ENCODE measurements at regions not wholly inside any gene's neighbourhood (a gene's known extent, or its start where the extent isn't known, plus 50 kb on each side); places are given as distances from the start of the nearest gene placed in this dataset.

- no peaks in the 10 kb centered on the region for H3K9me3 ChIP-seq (ENCODE audit: control insufficient read depth in 2 of 3, insufficient read depth in 1 of 3, low read length in 3 of 3)
- H3K36me3 ChIP-seq (ENCODE audit: control insufficient read depth in 2 of 3, insufficient read depth in 3 of 3, low read length in 3 of 3) = no peaks in the 10 kb centered on the region
- peak in 3 of 5 donors; percentile 28 to 53 (median 38) for DNase-seq
- TF ChIP-seq CTCF (IDR thresholded peaks at IDR 0.05; ENCODE audit: borderline replicate concordance, extremely low read depth, insufficient read depth) = no peak
- no peak overlapping the region for H3K27ac ChIP-seq (ENCODE audit: low read depth in 2 of 2, low read length in 2 of 2)
- H3K27me3 ChIP-seq (ENCODE audit: control insufficient read depth, insufficient read depth, low read length) = no peaks in the 10 kb centered on the region
- intact Hi-C loops (cut with DNase I) = no loop called here
- no peak for FAIRE-seq
- H3K4me3 ChIP-seq (ENCODE audit: low read length in 3 of 3) = no peak overlapping the region
- no peaks in the 10 kb centered on the region for H3K4me1 ChIP-seq (ENCODE audit: control insufficient read depth in 2 of 3, insufficient read depth in 2 of 3, low read depth in 1 of 3, low read length in 3 of 3)
- no peak overlapping the region for H3K9ac ChIP-seq (ENCODE audit: low read length in 3 of 3)
Observed at GRCh38 chr12:128163086-128163485, 103.9 kb upstream of the TMEM132C start.

- TF ChIP-seq CTCF (IDR thresholded peaks at IDR 0.05; ENCODE audit: borderline replicate concordance, extremely low read depth, insufficient read depth) = no peak
- no peak overlapping the region for H3K27ac ChIP-seq (ENCODE audit: low read depth in 2 of 2, low read length in 2 of 2)
- H3K4me3 ChIP-seq (ENCODE audit: low read length in 3 of 3) = no peak overlapping the region
- no peak for FAIRE-seq
- H3K9ac ChIP-seq (ENCODE audit: low read length in 3 of 3) = no peak overlapping the region
- DNase-seq = no peak
- H3K4me1 ChIP-seq (ENCODE audit: control insufficient read depth in 2 of 3, insufficient read depth in 2 of 3, low read depth in 1 of 3, low read length in 3 of 3) = no peaks in the 10 kb centered on the region
- H3K9me3 ChIP-seq (ENCODE audit: control insufficient read depth in 2 of 3, insufficient read depth in 1 of 3, low read length in 3 of 3) = no peaks in the 10 kb centered on the region
- H3K27me3 ChIP-seq (ENCODE audit: control insufficient read depth, insufficient read depth, low read length) = no peaks in the 10 kb centered on the region
- intact Hi-C loops (cut with DNase I) = no loop called here
- no peaks in the 10 kb centered on the region for H3K36me3 ChIP-seq (ENCODE audit: control insufficient read depth in 2 of 3, insufficient read depth in 3 of 3, low read length in 3 of 3)
Observed at GRCh38 chr12:128164533-128164932, 102.4 kb upstream of the TMEM132C start.

GRCh38 chr12:128165387-128165786, 101.6 kb upstream of the TMEM132C start:
- Histone ChIP-seq H3K4me1 (ENCODE audit: control insufficient read depth in 2 of 3, insufficient read depth in 2 of 3, low read depth in 1 of 3, low read length in 3 of 3) (no peaks in the 10 kb centered on the region), H3K27me3 (ENCODE audit: control insufficient read depth, insufficient read depth, low read length) (no peaks in the 10 kb centered on the region), H3K36me3 (ENCODE audit: control insufficient read depth in 2 of 3, insufficient read depth in 3 of 3, low read length in 3 of 3) (no peaks in the 10 kb centered on the region), H3K4me3 (ENCODE audit: low read length in 3 of 3) (no peak overlapping the region), H3K27ac (ENCODE audit: low read depth in 2 of 2, low read length in 2 of 2) (no peak overlapping the region), H3K9me3 (ENCODE audit: control insufficient read depth in 2 of 3, insufficient read depth in 1 of 3, low read length in 3 of 3) (no peaks in the 10 kb centered on the region), H3K9ac (ENCODE audit: low read length in 3 of 3) (no peak overlapping the region)
- no peak for FAIRE-seq
- no peak for DNase-seq
- TF ChIP-seq CTCF (IDR thresholded peaks at IDR 0.05; ENCODE audit: borderline replicate concordance, extremely low read depth, insufficient read depth) = no peak
- intact Hi-C loops (cut with DNase I) = no loop called here

GRCh38 chr12:128168273-128168672, 98.7 kb upstream of the TMEM132C start:
- Histone ChIP-seq H3K36me3 (ENCODE audit: control insufficient read depth in 2 of 3, insufficient read depth in 3 of 3, low read length in 3 of 3) (no peaks in the 10 kb centered on the region), H3K27me3 (ENCODE audit: control insufficient read depth, insufficient read depth, low read length) (no peaks in the 10 kb centered on the region), H3K27ac (ENCODE audit: low read depth in 2 of 2, low read length in 2 of 2) (no peak overlapping the region), H3K9me3 (ENCODE audit: control insufficient read depth in 2 of 3, insufficient read depth in 1 of 3, low read length in 3 of 3) (no peaks in the 10 kb centered on the region), H3K9ac (ENCODE audit: low read length in 3 of 3) (no peak overlapping the region), H3K4me1 (ENCODE audit: control insufficient read depth in 2 of 3, insufficient read depth in 2 of 3, low read depth in 1 of 3, low read length in 3 of 3) (no peaks in the 10 kb centered on the region), H3K4me3 (ENCODE audit: low read length in 3 of 3) (no peak overlapping the region)
- FAIRE-seq = no peak
- intact Hi-C loops (cut with DNase I) = no loop called here
- TF ChIP-seq CTCF (IDR thresholded peaks at IDR 0.05; ENCODE audit: borderline replicate concordance, extremely low read depth, insufficient read depth) = no peak
- DNase-seq = no peak
